Astrocyte of the cerebellum (primary cell): ENCODE measurements at regions not wholly inside any gene's neighbourhood (a gene's known extent, or its start where the extent isn't known, plus 50 kb on each side); places are given as distances from the start of the nearest gene placed in this dataset.

Experiments
- DNase-seq: peaks from one replicate; pipeline ENCODE4 v3.0.0-alpha.2; 2011; ENCODE audit warnings: low read depth
- H3K4me3 ChIP-seq: 2 replicates; pipeline ENCODE4 v1.5.1; 2011; ENCODE audit warnings: mild to moderate bottlenecking, low read depth, low read length, moderate library complexity
- CTCF ChIP-seq: IDR thresholded peaks from 2 replicates; pipeline ENCODE4 v1.5.1; 2012; ENCODE audit warnings: low read length, low read depth, moderate library complexity, mild to moderate bottlenecking; ENCODE audit errors: missing control alignments
- in situ Hi-C: cut with HindIII; loops from 2 replicates; pipeline ENCODE4 v1.10.0; 2017; ENCODE audit warnings: low sequenced_read_pairs

- H3K4me3 ChIP-seq: no peak overlapping the region
- DNase-seq: no peak
- no peak for TF ChIP-seq CTCF
- in situ Hi-C loops: no loop called here
These were observed 57.8 kb upstream of the CTBP2 start for GRCh38 chr10:125217990-125218675.

GRCh38 chr10:125216861-125217260, 56.5 kb upstream of the CTBP2 start:
- TF ChIP-seq CTCF: no peak
- in situ Hi-C loops: no loop called here
- no peak for DNase-seq
- H3K4me3 ChIP-seq: no peak overlapping the region

GRCh38 chr10:125216309-125216708, 55.9 kb upstream of the CTBP2 start:
- DNase-seq: no peak
- in situ Hi-C loops: no loop called here
- no peak overlapping the region for H3K4me3 ChIP-seq
- no peak for TF ChIP-seq CTCF

GRCh38 chr10:125214283-125214570, 53.9 kb upstream of the CTBP2 start:
- no peak overlapping the region for H3K4me3 ChIP-seq
- in situ Hi-C loops: no loop called here
- no peak for DNase-seq
- no peak for TF ChIP-seq CTCF

GRCh38 chr10:125213541-125214282, 53.3 kb upstream of the CTBP2 start:
- in situ Hi-C loops: no loop called here
- H3K4me3 ChIP-seq: no peak overlapping the region
- DNase-seq: no peak
- TF ChIP-seq CTCF: no peak

- DNase-seq: no peak
- in situ Hi-C loops: no loop called here
- no peak overlapping the region for H3K4me3 ChIP-seq
- no peak for TF ChIP-seq CTCF
These were observed 51.9 kb upstream of the CTBP2 start for GRCh38 chr10:125212150-125212809.
